ENCODE measurements at regions not wholly inside any gene's neighbourhood (a gene's known extent, or its start where the extent isn't known, plus 50 kb on each side); places are given as distances from the start of the nearest gene placed in this dataset.

DNA sequence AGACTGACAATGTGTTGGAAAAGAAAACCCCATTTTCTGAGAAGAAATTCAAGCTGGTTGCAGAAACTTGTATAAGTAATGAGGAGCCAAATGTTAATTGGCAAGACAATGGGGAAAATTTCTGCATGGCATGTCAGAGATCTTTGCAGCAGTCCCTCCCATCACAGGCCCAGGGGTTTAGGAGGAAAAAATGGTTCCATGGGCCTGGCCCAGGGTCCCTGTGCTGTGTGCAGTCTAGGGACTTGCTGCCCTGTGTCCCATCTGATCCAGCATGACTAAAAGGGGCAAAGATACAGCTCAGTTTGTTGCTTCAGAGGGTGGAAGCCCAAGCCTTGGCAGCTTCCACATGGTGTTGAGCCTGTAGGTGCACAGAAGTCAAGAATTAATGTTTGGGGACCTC is 440.3 kb upstream of the TPK1 start:
- TF ChIP-seq POLR2A (IDR thresholded peaks at IDR 0.05; ENCODE audit: low read depth, low read length) (no peak), TAF1 (IDR thresholded peaks at IDR 0.05; ENCODE audit: borderline replicate concordance, low read depth, low read length) (no peak)
